Body of pancreas (tissue), 4 donors: ENCODE measurements at regions not wholly inside any gene's neighbourhood (a gene's known extent, or its start where the extent isn't known, plus 50 kb on each side); places are given as distances from the start of the nearest gene placed in this dataset.
A peak's percentile ranks its signal among the peaks of the same experiment; 100 is the strongest.

ENCODE experiments used
- ATAC-seq: fragments of 150-250 bp; one replicate; pipeline ENCODE4 v1.9.1; 2016
- DNase-seq, 4 donors: peaks; one replicate each; pipeline ENCODE4 v3.0.0-alpha.2; 2019
- H3K27ac ChIP-seq, 4 donors: fragments of 200-600 bp; sonication (generic); 1 replicate in 3 of 4; 2 replicates in 1 of 4; pipeline versions ENCODE4 v1.5.1 to v1.6.1; 2016 to 2019; ENCODE audit warnings: mild to moderate bottlenecking in 1 of 4, mixed read lengths in 1 of 4, moderate library complexity in 1 of 4
- H3K27me3 ChIP-seq, 2 donors: fragments of 200-600 bp; sonication (generic); one replicate each; pipeline ENCODE4 v1.6.0; 2016; ENCODE audit warnings: mild to moderate bottlenecking in 1 of 2
- H3K36me3 ChIP-seq, 2 donors: fragments of 200-600 bp; sonication (generic); replicated peaks in 1 of 2; 2 replicates each; pipeline ENCODE4 v1.5.1; 2016; ENCODE audit warnings: low read depth in 2 of 2; ENCODE audit not compliant: insufficient read depth in 1 of 2
- H3K4me1 ChIP-seq: fragments of 200-600 bp; sonication (generic); one replicate; pipeline ENCODE4 v1.6.0; 2016
- H3K4me3 ChIP-seq, 2 donors: fragments of 200-600 bp; sonication (generic); 1 replicate in 1 of 2; 2 replicates in 1 of 2; pipeline ENCODE4 v1.5.1; 2016 to 2019
- H3K9me3 ChIP-seq, 3 donors: fragments of 200-600 bp; sonication (generic); 1 replicate in 2 of 3; 2 replicates in 1 of 3; pipeline ENCODE4 v1.5.1; 2016
- CTCF ChIP-seq, 7 experiments: fragments of 450-650 bp in 4 of 7; fragments of 200-600 bp in 3 of 7; sonication (generic) in 3 of 7; IDR thresholded peaks; one replicate each; pipeline ENCODE4 v1.5.1; 2016 to 2019; ENCODE audit warnings: antibody characterized with exemption in 7 of 7
- POLR2A ChIP-seq, 3 donors: fragments of 450-650 bp; IDR thresholded peaks; one replicate each; pipeline ENCODE4 v1.6.1; 2016; ENCODE audit warnings: antibody characterized with exemption in 3 of 3, mild to moderate bottlenecking in 2 of 3
- WGBS, 2 donors: methylation state at CpG; one replicate each; pipeline ENCODE4 v1.1.5; 2017; 5-methylcytosine and 5-hydroxymethylcytosine counted together
- intact Hi-C: fragments of 100-400 bp; cut with DNase I; formaldehyde crosslinking; loops from one replicate; pipeline ENCODE4 v1.15.1; 2023

DNA sequence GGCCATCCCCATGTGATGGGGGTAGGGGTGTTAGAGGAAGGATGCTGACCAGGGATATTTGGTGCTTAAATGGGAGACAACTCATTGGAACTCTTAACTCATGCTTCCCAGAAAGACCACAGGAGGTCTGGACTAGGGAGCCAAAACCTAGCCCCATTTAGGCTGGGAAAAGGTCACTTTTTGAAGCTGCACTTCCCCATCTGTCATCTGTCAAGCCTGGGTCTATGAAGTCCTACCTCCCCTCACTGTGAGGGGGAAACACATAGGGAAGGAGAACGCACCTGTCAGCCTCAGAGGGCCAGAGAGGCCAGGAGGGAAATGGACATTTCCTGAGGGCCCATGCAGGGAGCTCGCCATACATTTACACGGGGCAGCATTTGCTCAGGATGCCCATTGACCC is 321.0 kb downstream of the BCL11B start:
- Histone ChIP-seq H3K4me1 (no peaks in the 10 kb centered on the region), H3K4me3 (no peak overlapping the region), H3K9me3 (no peaks in the 10 kb centered on the region), H3K36me3 (no peaks in the 10 kb centered on the region), H3K27ac (no peak overlapping the region), H3K27me3 (no peaks in the 10 kb centered on the region)
- DNase-seq (no peak), ATAC-seq (no peak)
- TF ChIP-seq POLR2A (IDR thresholded peaks at IDR 0.05) (no peak), CTCF (IDR thresholded peaks at IDR 0.05) (no peak)
- 65 to 83% methylated on average over 3 of the region's 3 CpGs for WGBS, 2 donors
- intact Hi-C loops = no loop called here

- H3K27me3 ChIP-seq = no peaks in the 10 kb centered on the region
- TF ChIP-seq POLR2A (IDR thresholded peaks at IDR 0.05) (no peak), CTCF (IDR thresholded peaks at IDR 0.05) (no peak)
- H3K36me3 ChIP-seq = no peaks in the 10 kb centered on the region
- no peak overlapping the region for H3K4me3 ChIP-seq
- WGBS, 2 donors = 73 to 83% methylated on average over 8 of the region's 8 CpGs
- no peak for DNase-seq
- H3K9me3 ChIP-seq = no peaks in the 10 kb centered on the region
- no peak for ATAC-seq
- H3K27ac ChIP-seq = no peak overlapping the region
- intact Hi-C loops = no loop called here
- no peaks in the 10 kb centered on the region for H3K4me1 ChIP-seq
Observed at GRCh38 chr14:98951521-98952152, 320.4 kb downstream of the BCL11B start.

DNA sequence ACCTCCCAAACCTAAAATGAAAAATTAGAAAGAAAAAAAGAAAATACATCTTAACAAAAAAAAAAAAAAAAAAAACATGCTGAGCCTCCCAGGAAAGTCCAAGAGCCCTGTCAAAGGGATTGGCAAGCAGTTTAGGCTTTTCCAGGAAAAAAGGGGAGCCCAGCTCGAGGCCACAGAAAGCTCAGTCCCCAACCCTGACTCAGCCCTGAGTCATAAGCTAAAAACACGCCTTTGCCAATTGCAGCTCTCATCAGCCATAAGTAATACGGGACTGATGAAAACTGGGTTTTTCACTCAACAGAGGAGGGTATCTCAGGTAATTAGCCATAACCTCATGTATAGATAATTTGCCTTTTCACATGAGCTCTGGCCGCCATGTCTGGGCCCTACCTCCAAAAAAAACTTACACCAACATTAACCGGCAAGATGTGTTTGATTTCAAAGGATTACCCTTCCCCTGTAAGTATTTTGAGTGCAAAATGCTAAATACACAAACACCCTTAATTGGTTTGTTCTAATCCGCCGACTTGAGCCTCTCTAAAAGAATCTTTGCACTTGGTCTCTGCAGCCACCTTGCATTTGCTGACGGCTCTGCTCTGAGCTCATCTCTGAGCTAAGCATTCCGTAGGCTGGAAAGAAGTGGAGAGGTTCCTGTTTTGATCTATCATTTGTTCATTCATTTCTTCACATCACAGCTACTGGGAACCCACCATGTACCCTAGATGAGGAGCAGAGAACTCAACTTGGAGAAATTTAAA is 319.2 kb downstream of the BCL11B start:
- H3K4me1 ChIP-seq = no peaks in the 10 kb centered on the region
- no peak overlapping the region for H3K27ac ChIP-seq
- intact Hi-C loops = no loop called here
- H3K4me3 ChIP-seq = no peak overlapping the region
- TF ChIP-seq CTCF (IDR thresholded peaks at IDR 0.05) (no peak), POLR2A (IDR thresholded peaks at IDR 0.05) (no peak)
- no peaks in the 10 kb centered on the region for H3K9me3 ChIP-seq
- ATAC-seq (no peak), DNase-seq (peak in 1 of 4 donors; percentile 20)
- no peaks in the 10 kb centered on the region for H3K27me3 ChIP-seq
- H3K36me3 ChIP-seq = no peaks in the 10 kb centered on the region
- WGBS, 2 donors = 74 to 76% methylated on average over 9 of the region's 9 CpGs

DNA sequence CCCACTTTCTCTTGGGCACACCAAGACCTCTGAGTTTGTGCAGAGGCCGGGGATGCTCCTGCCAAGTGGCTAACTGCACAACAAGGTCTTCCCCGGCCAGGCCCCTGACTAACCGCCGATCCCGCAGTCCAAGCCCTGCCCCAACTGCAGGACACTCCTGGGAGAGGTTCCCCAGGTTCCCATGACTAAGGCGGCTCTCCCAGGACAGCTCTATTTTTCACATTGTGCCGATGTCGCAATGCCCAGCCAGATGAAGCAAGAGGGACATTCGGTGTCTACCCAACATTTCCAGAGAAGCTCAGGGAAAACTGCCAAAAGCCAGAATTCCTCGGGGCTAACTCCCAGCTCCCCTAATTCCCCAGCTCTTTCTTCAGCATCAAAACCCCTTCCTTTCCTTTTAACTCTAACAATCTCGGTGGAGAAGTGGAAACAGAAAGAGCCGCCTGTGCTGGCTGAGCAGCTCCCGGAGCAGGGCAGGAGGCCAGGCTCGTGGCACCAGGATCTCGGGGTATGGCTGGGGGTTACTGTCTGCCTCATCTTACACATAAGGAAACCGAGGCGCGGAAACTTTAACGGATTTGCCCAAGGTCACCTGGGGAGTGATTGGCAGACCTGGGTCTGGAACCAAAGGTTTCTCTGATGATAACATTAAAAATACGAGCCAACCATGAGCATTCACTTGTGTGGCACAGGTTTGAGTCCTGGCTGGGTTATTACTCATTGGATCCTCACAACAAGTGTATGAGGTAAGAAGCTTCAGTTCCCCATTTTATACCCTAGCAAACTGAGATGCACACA is 318.2 kb downstream of the BCL11B start:
- Histone ChIP-seq H3K4me3 (no peak overlapping the region), H3K27me3 (no peaks in the 10 kb centered on the region), H3K36me3 (no peaks in the 10 kb centered on the region), H3K9me3 (no peaks in the 10 kb centered on the region), H3K27ac (no peak overlapping the region), H3K4me1 (no peaks in the 10 kb centered on the region)
- intact Hi-C loops = no loop called here
- no peak for TF ChIP-seq POLR2A (IDR thresholded peaks at IDR 0.05)
- TF ChIP-seq CTCF (IDR thresholded peaks at IDR 0.05) = no peak
- 51 to 55% methylated on average over 14 to 20 of the region's 20 CpGs for WGBS, 2 donors
- ATAC-seq (peak; percentile 57), DNase-seq (peak; percentile 30 to 54 (median 52))
